GM19239 (cell line): ENCODE measurements at regions not wholly inside any gene's neighbourhood (a gene's known extent, or its start where the extent isn't known, plus 50 kb on each side); places are given as distances from the start of the nearest gene placed in this dataset.
"Not testable (repeated sequence)": the region's sequence is repeated elsewhere in the genome, so short reads cannot be mapped to it uniquely, and the experiment has no call there.

ENCODE experiments used
- DNase-seq: peaks from one replicate; pipeline ENCODE4 v3.0.0; 2011; ENCODE audit warnings: low spot score; ENCODE audit not compliant: insufficient read length
- FAIRE-seq: peaks from 2 replicates; lab custom pipeline; 2011; peaks lifted over from hg19 to GRCh38; lab: Jason Lieb, UNC

DNA sequence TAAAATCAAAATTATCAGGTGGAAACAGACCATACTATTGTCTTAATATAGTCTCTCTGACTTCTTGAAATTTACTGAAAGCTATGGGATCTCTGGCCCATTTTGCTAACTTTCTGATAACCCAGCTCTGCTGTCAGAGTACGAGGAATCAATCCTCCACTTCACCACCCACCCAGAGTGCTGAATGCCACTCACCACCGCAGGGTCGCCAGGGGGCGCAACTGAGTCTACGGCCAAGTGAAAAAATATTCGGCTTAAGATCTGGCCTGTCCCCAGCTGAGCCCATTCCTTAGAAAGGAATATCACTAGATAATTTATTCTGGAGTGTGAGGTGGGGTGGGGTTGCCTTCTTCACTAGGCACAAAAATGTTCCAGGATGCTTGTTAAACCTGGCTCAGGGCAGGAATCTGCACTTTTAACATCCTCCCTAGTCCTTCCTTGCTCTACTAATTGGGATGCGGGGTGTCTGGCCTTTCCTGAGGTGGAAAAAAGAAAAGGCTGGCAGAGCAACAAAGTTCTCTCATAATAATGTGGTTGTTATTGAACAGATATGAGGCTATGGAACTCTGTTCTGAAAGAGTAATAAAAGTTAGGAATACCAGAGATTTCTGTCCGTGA, 520.6 kb downstream of the MFSD1 start:
- FAIRE-seq (peak; percentile 47), DNase-seq (peak; percentile 20)

DNA sequence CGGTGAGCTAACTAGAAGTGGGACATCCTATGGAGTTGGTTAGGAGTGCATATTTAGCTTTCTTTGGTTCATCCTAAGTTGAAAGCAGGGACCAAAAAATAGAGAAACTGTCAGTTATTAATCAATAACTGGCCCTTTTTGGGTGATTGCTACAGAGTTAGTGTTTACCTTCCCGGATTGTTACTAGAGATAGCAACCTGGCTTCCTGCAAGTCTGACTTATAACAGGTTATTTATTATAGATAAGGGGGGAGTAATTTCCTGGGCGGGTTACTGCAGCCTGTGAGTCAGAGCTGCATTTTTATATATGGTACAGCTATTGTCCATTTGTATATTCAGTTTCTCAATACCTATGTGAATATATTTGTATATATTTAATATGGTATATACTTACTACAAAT, 522.0 kb downstream of the MFSD1 start:
- DNase-seq = no peak
- no peak for FAIRE-seq

GRCh38 chr3:159326998-159327397, 525.1 kb downstream of the MFSD1 start:
- FAIRE-seq = no peak
- DNase-seq = no peak

DNA sequence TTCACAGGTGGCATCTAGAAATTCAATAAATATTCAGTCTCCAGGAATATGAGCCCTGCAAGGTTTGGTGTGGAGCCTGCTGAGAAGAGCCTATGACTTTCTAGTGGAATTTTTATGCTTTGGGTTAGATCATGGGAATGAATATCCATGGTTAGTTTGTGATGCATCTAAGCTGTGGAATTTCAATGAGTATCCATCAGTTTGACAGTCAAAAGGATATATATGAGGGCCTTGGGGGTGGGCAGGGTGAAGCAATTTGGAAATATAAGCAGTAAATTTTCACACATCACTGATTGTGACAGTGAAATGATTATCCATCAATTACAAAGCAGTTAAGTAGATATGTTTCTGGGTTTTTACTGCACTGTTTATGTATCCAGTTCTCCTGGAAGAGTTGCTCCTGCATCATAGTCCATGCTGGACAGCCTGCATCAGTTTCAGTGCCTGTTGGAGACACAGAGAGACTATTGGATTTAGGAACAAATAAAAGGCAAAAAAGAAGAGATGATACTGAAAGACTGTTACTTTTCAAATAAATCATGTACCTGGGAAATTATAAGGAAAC, 530.8 kb downstream of the MFSD1 start:
- no peak for FAIRE-seq

DNA sequence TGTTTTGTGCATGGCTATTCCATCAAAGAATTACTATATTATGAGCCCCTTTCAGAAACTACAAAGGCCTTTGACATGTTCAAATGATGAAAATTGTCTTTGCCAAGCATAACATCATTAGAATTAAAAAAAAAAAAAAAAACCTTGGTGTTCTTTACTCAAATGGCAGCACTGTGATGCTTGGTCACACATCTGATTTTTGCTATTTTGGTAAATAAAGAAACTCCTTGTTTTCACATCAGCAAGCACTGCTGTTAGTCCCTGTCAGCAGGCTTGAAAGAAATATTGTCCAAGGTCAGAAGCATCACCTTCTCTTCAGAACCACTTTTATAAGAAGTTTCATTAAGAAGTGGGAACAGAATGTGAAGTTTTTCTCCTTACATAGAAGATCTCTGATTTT, 537.3 kb downstream of the MFSD1 start:
- FAIRE-seq (no peak), DNase-seq (no peak)

More for the DNA sequence above, 530.8 kb downstream of the MFSD1 start:
- no peak for DNase-seq

DNA sequence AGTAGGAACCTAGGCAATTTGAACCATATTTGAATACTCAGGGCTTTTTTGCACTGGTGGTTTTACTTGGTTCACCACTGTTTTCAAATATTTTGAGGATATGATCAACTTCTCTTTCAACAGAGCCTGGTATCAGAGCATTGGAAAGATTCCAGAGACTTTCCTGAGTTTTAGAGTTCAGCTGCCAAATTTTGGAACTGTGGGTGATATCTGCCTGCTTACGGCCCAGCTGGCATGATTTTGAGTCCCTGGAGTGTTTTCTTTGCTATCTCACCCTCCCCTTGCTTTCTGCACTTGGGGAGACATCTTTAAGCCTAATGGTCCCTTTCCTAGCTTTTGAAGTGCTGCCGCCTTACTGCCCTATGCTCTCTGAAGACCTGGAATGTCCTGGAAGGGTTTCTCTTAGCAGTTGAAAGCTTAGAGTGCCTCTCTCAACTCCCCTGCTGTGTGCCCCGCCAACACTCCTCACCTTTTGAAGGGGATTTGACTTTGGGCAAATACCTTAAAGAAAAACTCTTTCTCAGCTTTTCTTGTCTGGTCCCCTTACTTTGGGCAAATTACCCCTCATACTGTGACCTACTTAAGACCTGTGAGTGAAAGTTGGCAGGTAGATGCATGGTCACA, 539.1 kb downstream of the MFSD1 start:
- DNase-seq (no peak), FAIRE-seq (no peak)

GRCh38 chr3:159346271-159346903, 544.5 kb downstream of the MFSD1 start:
- no peak for FAIRE-seq
- DNase-seq = no peak

- FAIRE-seq (no peak), DNase-seq (no peak)
These were observed 546.6 kb downstream of the MFSD1 start for GRCh38 chr3:159348431-159348830.

GRCh38 chr3:159356606-159357005, 554.8 kb downstream of the MFSD1 start:
- FAIRE-seq = no peak

DNA sequence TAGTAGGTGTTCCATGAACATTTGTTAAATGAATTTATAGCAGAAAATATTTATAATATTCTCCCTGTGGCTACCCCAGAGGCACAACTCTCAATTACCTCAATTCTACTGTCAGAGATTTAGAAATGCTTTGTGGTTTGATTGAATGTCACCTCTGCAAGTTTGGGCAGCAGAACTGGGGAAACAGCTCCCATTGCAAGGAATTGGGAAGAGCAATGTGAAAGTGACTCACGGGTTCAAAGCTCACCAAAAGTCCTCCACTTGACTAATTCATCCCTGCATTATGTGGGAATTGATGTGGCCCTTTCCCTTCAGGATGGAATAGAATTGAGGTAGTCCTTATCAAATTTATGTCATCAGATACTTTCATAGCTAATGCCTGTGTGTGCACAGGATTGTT, 562.7 kb downstream of the MFSD1 start:
- DNase-seq (no peak), FAIRE-seq (no peak)

More at GRCh38 chr3:159356606-159357005, 554.8 kb downstream of the MFSD1 start:
- no peak for DNase-seq

GRCh38 chr3:159366476-159366875, 564.6 kb downstream of the MFSD1 start:
- DNase-seq = no peak

GRCh38 chr3:159371961-159372360, 570.1 kb downstream of the MFSD1 start:
- FAIRE-seq (no peak), DNase-seq (no peak)

More at GRCh38 chr3:159366476-159366875, 564.6 kb downstream of the MFSD1 start:
- FAIRE-seq = no peak

- DNase-seq (no peak), FAIRE-seq (no peak)
These were observed 576.7 kb downstream of the MFSD1 start for GRCh38 chr3:159378396-159379194.

GRCh38 chr3:159380891-159381290, 579.0 kb downstream of the MFSD1 start:
- DNase-seq (no peak), FAIRE-seq (no peak)

GRCh38 chr3:159390656-159391212, 588.9 kb downstream of the MFSD1 start:
- FAIRE-seq = no peak
- DNase-seq = no peak

- not testable (repeated sequence) for FAIRE-seq
These were observed 591.0 kb upstream of the IL12A start for GRCh38 chr3:159397683-159398082.

GRCh38 chr3:159401069-159401468, 587.6 kb upstream of the IL12A start:
- no peak for DNase-seq
- FAIRE-seq = no peak

More at GRCh38 chr3:159397683-159398082, 591.0 kb upstream of the IL12A start:
- not testable (repeated sequence) for DNase-seq

DNA sequence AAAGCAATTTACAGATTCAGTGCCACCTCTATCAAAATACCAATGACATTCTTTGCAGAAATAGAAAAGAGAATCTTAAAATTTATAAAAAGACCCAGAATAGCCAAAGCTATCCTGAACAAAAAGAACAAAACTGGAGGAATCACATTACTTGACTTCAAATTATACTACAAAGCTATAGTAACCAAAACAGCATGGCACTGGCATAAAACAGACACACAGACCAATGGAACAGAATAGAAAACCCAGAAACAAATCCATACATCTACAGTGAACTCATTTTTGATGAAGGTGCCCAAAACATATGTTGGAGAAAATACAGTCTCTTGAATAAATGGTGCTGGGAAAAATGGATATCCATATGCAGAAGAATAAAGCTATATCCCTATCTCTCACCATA, 578.9 kb upstream of the IL12A start:
- FAIRE-seq, DNase-seq: not testable (repeated sequence)

DNA sequence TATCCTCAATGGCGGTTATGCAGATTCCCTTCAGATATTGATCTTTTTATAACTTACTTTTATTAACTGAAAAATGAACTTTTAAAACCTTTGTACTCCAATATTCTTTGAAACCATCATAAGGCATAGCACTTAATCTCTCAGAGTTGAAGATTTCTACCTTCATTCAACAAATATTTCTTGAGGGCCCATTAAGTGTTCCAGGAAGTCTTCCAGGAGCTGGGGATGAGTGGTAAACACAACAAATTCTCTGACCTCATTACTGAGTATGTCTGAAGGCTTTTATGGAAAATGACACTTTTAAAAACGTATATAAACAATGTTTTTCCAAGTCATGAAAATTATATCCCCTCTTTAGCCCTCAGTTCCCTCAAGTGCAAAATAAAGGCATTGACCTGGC, 575.3 kb upstream of the IL12A start:
- no peak for FAIRE-seq
- no peak for DNase-seq

GRCh38 chr3:159416856-159417255, 571.8 kb upstream of the IL12A start:
- DNase-seq (no peak), FAIRE-seq (no peak)
